GM19372 (cell line): ENCODE measurements at regions not wholly inside any gene's neighbourhood (a gene's known extent, or its start where the extent isn't known, plus 50 kb on each side); places are given as distances from the start of the nearest gene placed in this dataset.
"Not testable (repeated sequence)": the region's sequence is repeated elsewhere in the genome, so short reads cannot be mapped to it uniquely, and the experiment has no call there.

Experiments used
- ATAC-seq: cut with Tn5 transposase; IDR thresholded peaks from one replicate; pipeline ENCODE4 v1.9.1; 2021; ENCODE audit warnings: mild to moderate bottlenecking, low read depth, moderate library complexity; ENCODE audit not compliant: unreplicated experiment

DNA sequence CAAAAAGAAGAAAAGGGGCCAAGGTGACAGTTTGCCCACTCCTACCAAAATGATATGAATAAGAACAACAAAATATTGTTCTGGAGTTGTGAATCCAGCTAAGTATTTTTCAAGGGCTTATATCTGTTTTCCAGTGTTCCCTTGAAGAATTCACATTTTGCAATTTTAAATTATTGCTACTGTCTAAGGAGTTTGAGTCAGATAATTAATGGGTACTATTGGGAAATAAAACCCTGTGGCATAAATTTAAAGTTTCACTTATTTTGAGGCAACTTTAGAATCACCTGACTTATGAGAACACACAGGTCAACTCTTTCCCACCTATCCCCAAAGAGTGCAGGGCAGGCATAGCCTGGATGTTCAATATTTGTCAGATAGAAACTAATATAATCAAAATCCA is 188.0 kb upstream of the GHR start:
- no peak for ATAC-seq

DNA sequence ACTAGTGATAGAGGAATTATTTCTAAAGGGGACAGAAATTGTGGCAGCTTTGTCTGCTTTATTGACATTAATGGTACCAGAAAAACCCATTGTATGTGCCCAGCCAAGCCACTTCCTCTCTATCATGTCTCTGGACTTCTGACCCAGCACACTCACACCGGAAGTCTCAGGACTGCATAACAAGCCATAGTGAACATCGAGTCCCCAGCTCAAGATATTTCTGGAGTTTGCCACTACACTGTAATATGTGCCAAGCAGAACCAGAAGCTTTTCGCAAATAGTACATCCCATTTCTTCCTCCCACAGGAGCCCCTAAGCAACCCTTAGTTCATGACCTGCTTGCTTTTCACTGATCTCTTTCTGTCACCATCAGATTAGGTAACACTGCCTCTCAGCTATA is 187.4 kb upstream of the GHR start:
- ATAC-seq = no peak

DNA sequence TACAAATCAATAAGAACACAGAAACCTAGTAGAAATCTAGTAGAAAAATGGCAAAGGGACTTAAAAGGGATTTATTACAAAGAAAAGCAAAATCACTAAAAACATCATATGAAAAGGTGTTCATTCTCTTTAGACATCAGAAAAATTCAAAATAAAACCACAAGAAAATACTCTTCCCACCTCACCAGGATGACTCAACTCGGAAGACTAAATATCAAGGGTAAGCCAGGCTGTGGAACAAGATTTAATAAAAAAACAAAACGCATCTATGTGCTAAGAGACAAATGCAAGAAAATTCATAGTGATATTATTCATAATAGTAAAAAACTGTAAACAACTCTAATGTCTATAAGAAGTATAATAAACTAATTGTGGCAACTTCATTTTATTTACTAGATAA is 181.6 kb upstream of the GHR start:
- no peak for ATAC-seq

DNA sequence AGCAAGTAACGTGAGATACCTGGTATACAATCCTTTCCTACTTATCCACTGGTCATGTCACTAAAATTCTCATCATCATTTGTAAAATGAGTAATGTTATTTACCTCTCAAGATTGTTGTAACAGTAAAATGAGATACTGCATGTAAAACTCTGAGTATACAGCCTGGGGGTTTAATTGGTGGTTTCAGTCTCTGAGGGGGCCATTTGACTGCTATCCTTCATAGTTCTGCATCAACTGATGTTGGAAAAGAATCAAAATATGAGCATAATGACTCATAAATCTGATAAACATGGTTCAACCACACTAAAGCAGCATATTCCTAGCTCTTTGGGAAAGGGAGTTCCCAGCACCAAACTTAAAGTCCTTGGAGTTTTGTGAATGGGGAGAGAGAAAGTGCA is 181.0 kb upstream of the GHR start:
- no peak for ATAC-seq

DNA sequence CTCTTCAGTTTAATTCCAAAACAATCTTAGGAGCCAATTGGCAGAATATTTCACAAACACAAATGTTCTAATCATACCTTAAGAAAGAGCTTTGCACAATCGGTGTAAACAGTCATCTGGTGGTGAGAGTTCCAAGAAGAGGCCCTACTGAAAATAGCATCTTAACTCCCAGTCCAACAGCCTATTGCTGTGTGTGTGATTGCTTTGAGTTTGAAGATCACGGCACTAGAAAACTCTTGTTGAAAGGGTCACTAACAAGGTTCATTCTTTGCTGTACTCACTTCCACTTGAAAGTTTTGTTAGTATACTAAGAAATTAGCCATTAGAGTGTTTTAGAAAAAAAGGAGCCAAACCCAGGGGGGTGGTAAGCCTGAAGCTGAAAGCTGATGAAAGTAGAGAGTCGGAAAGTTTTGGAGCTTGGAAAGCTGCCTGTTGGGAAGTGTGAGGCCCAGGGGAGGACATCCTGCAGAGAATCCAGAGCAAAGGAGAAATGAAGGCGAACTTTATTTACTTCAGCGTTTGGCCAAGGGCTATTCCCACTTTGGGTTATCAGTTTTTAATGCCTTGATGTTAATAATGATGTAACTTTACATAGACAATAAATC is 180.3 kb upstream of the GHR start:
- ATAC-seq = no peak

DNA sequence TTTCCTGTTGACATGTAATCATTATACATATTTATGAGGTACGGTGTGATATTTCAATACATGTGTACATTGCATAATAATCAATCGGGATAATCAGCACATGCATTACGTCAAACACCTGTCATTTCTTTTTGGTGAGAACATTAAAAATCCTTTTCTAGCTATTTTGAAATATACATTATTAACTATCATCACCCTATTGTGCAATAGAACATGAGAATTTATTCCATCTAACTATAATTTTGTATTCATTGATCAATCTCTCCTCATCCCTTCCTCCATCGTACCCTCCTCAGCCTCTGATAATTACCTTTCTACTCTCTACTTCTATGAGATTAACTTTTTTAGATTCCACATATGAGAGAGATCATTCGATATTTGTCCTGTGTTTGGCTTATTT is 170.9 kb upstream of the GHR start:
- ATAC-seq = no peak

DNA sequence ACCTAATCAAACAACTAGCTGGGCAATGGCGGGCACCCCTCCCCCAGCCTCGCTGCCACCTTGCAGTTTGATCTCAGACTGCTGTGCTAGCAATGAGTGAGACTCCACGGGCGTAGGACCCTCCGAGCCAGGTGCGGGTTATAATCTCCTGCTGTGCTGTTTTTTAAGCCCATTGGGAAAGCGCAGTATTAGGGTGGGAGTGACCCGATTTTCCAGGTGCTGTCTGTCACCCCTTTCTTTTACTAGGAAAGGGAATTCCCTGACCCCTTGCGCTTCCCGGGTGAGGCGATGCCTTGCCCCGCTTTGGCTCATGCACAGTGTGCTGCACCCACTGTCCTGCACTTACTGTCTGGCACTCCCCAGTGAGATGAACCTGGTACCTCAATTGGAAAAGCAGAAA is 163.3 kb upstream of the GHR start:
- ATAC-seq = not testable (repeated sequence)

DNA sequence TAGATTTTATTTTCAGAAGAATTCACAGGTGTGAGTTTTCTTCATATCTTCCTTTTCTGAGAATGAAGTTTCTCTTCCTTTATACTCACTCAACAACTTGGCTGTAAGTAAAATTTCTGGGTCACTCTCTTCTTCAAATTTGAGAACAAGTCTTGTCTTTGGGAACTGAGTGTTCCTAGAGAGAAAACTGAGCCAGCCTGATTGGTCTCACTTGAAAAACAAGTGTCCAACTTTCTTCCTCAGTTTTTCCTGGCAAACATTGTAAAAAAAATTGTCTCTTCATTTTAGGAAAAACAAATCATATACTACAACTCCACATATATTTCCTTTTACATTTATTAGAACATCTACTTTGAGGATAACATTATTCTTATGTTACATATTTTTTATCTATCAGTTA is 156.1 kb upstream of the GHR start:
- no peak for ATAC-seq

DNA sequence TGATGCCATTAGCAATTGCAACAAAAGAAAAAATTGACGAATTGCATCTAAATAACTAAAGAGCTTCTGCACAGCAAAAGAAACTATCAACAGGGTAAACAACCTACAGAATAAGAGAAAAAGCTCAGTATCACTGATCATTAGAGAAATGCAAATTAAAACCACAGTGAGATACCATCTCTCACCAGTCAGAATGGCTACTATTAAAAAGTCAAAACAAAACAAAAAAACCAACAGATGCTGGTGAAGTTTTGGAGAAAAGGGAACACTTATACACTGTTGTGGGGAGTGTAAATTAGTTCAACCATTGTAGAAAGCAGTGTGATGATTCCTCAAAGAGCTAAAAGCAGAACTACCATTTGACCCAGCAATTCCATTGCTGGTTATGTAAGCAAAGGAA is 155.1 kb upstream of the GHR start:
- ATAC-seq = not testable (repeated sequence)

DNA sequence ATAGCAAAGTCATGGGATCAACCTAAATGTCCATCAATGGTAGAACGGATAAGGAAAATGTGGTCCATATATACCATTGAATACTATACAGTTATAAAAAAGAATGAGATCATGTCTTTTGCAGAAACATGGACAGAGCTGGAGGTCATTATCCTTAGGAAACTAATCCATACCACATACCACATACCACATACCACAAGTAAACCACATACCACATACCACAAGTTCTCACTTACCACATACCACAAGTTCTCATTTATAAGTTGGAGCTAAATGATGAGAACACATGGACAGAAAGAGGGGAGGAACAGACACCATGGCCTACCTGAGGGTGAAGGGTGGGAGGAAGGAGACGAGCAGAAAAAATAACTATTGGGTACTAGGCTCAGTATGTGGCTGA is 154.6 kb upstream of the GHR start:
- ATAC-seq = no peak

DNA sequence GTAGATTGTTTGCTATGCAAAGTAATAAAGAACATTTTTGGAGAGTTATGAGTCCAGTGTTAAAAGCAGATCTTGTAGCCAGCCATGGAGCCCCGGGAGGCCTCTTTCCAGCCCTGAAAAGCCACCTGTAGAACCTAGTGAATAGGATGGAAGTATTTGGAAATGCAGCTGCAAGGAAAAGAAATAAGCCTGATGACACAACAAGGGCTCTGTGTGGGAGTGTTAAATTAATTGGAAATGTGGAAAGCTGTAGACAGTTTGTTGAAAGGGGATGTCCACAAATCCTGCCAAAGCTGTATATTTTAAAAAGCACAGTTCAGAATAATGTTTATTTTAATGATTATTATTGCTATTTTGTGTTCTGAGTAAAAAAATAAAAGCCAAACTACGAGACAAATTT is 152.5 kb upstream of the GHR start:
- no peak for ATAC-seq

DNA sequence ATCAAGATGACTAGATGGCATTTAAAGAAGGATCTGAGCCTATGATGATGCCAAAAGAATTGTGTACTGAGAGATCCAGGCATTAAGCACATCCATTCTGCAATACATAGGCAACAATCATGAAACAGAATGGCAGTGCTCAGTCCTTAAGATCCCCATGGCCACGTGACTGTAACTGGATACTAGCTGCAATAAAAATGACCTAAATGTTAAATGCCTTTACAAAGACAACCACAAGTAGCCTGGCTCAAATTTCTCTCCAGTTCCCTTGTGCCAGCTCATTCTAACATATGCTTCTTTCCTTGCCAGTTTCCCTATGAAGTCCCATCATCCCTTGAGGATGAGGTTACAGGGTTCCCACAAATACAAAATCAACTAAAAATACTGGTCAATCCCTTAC is 148.3 kb upstream of the GHR start:
- ATAC-seq = no peak

DNA sequence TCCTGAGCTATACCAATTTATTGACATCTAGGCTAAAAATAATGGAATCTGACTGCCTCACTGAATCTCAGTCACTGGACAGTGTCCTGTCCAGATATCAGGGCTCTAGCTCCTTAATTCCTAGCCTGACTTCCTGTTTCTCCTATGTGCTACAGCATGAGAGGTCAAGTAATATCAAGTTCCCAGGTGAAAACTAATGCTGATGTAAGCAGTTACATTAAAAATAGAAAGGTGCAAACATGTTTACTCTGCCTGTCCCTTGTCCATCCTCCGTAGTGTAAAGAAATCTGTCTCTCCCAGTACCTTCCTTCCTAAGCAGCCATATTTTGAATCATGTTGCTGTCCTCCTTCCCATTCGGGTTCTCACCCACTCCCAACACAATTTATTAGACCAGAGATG is 145.9 kb upstream of the GHR start:
- ATAC-seq = no peak

DNA sequence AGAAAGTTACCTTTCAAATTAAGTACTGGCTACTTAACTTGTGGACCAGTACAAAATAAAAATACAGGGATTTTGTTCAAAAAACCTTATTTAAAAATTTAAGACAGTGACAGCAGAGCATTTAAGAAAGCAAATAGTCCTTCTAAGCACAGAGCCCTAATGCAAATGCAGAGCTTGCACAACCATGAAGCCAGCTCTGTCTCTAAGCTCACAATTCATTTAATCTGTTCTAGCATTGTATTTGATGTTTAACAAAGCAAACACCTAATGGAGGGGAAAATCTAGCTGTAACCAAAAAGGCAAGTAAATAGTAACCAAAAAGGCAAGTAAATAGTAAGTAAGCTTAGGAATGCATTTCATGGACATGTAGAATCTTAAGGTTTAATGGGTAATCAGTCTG is 138.7 kb upstream of the GHR start:
- no peak for ATAC-seq

DNA sequence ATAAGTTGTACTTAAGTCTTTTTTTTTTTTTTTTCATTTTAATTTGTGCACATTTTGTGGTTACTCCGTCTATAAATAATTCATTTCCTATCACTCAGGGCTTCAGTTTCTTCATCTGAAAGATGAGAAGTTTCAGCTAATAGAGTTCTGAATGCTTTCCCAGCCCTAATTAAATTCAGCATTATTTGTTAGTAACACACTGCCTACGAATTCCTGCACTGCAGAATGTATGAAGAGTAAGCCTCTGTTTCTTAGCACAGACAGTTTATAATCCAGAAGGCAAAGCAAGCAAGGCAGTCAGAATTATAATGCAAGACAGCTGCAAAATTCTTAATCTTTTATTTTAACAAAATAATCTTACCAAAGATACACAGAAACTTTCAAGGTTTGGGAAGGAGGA is 138.0 kb upstream of the GHR start:
- no peak for ATAC-seq

DNA sequence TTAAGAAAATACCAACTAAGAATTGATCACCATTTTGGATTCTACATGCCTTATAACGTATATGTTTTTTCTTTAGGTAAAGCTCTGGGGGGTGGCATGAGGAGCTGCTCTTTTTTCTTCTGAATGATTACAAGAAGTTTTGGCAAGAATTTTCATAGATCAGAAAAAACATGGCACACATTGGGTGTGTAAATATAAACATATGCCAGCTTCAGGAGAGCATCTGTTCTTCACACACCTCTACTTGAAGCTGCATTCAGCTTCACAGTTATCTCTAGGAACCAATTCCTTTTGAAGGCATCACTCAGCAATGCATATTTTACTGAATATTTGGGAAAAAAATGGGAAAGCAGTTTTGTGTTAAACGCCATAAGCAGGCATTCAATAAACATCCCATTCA is 122.7 kb upstream of the GHR start:
- no peak for ATAC-seq

DNA sequence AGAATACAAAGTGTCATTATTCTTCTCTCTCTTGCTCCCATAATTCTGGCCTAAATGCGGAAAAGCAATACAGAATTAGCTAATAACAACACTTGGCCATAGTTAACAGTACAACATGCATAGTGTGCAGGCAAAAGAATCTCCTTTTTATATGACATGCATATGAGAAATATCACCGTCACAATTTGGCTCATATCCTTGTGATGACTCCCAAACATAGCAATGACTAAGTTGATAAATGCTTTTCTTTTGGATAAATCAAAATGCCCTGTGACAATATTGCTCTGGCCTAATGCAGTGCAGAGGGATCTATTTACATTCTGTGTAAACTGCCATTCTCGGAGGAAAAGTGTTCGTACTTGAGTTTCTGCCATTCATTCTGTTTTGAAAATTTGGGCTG is 121.9 kb upstream of the GHR start:
- ATAC-seq = no peak

DNA sequence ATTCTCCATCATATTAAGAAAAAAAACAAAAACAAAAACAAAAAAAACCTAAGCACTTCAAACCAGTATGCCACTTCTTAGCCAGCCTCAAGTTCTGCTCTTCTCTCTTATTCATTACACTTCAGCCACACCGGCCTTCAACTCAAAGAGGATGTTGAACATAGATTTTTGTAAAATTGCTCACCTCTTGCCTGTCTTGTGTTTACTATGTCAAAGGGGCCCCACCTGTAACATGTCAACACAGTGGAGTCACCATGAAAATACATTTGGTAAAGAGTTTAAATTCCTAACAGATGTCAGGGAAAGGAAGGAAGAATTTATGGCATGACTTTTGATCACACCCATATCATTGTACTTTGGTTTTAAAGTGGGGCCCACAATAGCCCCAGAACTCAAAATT is 121.1 kb upstream of the GHR start:
- ATAC-seq = no peak

DNA sequence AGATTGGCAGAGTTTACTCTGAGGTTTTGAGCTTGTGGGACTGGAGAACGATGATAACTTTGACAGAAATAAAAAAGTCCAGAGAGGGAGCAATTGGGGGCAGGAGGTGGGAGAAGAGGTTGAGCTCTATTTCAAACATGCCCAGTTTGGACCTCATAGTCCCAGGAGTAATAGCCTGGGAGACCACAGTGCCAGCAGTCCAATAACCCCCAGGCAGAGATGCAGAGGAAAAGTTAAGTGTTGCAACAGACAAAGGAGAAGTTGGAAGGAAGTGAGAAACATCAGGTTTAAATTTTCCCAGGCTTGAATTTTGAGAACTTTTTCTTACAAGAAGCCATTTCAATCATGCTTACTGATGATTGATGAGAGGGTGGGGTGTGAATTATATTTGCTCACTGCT is 117.0 kb upstream of the GHR start:
- ATAC-seq = no peak

DNA sequence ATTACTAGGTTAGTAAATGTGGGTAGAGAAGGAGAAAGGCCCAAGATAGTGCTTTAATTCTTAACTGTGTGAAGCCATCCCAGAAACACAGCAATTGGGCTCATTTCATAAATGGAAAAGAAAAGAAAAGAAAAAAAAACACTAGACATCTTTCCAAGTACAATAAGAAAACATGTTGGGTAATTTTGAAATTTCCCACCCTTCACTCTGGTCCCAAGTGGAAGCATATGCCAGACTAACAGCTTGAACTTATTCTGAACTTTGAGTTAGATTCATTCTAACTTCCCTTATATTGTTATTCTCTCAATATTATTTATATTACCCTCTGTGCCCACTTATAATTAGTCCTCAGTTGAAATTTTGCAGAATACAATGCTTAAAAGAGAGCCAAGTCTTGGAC is 113.4 kb upstream of the GHR start:
- ATAC-seq = no peak

DNA sequence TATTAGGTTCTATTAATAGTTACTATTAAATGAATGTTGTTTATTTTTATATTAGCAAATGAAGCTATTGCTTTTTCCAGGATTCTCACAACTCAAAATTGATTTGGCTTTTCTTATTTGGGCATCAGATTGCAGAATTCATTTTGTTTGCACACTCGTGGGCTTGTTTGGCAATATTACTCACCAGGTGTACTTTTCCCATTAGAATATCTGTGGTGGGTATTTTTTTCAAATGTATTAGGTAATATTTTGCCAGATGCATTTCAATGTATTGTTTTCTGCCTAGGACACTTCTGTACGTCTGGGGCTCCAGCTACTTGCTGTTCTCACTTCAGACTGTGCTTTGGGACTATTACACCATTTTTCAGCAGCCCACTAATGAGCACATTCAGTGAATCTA is 108.0 kb upstream of the GHR start:
- no peak for ATAC-seq

DNA sequence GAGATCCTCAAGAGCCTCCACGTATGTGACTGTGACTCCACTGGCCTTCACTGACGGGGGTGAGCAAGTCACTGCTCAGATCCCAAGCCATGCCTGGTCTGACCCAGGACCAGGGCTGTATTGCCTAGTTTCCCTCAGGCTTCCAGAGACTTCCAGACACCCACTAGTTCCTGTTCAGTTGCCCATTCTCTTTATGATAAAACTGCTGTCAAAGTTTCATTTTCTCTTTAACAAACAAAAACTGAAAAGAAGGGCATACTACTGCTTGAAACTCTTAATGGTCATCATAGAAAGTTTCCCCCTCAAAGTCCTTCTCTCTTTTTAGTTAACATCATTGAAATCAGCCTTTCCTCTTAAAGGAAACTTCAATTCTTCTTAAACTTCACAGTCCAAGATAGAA is 105.7 kb upstream of the GHR start:
- ATAC-seq = no peak

DNA sequence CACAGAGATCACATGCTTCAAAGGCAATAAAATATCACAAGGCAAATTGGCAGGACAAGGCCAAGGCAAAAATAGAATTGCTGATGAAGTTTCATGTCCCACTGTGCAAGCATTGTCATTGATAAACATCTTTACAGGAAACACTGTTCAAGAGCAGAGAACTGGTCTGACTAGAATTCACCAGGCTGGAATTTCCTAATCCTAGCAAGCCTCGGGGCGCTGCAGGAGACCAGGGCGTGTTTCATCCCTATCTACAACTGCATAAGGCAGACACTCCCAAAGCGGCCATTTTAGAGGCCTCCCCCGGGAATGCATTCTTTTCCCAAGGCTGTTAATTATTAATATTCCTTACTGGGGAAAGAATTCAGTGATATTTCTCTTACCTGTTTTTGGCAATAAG is 103.7 kb upstream of the GHR start:
- ATAC-seq = not testable (repeated sequence)
